ENCODE measurements at regions not wholly inside any gene's neighbourhood (a gene's known extent, or its start where the extent isn't known, plus 50 kb on each side); places are given as distances from the start of the nearest gene placed in this dataset.

- WGBS (ENCODE audit: missing lambda C conversion rate): 11% methylated on average over 2 of the region's 2 CpGs
- Histone ChIP-seq H3K9me3 (no peaks in the 10 kb centered on the region), H3K4me3 (no peak overlapping the region), H3K4me2 (no peak overlapping the region), H3K4me1 (no peaks in the 10 kb centered on the region), H3K27ac (no peak overlapping the region)
- POLR2A ChIA-PET: no interaction called here
- FAIRE-seq: no peak
- no peak for DNase-seq (ENCODE audit: low read depth in 1 of 2, low spot score in 1 of 2)
- no peak for ATAC-seq
- no peak for TF ChIP-seq HMGXB4 (CRISPR knock-in tag; IDR thresholded peaks at IDR 0.05; ENCODE audit: borderline replicate concordance)
- TF ChIP-seq EHMT2 (IDR thresholded peaks at IDR 0.05; ENCODE audit: low read depth): no peak
- TF ChIP-seq PHF8 (IDR thresholded peaks at IDR 0.05; ENCODE audit: borderline replicate concordance, low read depth): no peak
- CTCF ChIA-PET: no interaction called here
Measured at GRCh38 chr9:118163751-118164150, 459.5 kb downstream of the TLR4 start.

GRCh38 chr9:118165451-118165850 is 461.2 kb downstream of the TLR4 start:
- ChIA-PET POLR2A (no interaction called here), CTCF (no interaction called here)
- Histone ChIP-seq H3K4me2 (no peak overlapping the region), H3K4me3 (no peak overlapping the region), H3K27ac (no peak overlapping the region), H3K4me1 (peaks cover 3% of the 10 kb centered on the region; the same call in 1 of the 3 replicates), H3K9me3 (no peaks in the 10 kb centered on the region)
- DNase-seq (ENCODE audit: low read depth in 1 of 2, low spot score in 1 of 2): no peak
- 7% methylated on average over 1 of the region's 1 CpG for WGBS (ENCODE audit: missing lambda C conversion rate)
- no peak for FAIRE-seq
- ATAC-seq: no peak
- TF ChIP-seq ZSCAN20 (CRISPR knock-in tag; IDR thresholded peaks at IDR 0.05) (no peak), ZNF302 (CRISPR knock-in tag; IDR thresholded peaks at IDR 0.05) (no peak), SREBF2 (IDR thresholded peaks at IDR 0.05) (no peak), EHF (CRISPR knock-in tag; IDR thresholded peaks at IDR 0.05) (no peak), FOSL2 (IDR thresholded peaks at IDR 0.05) (no peak), FOSL2 (CRISPR knock-in tag; IDR thresholded peaks at IDR 0.05) (no peak), USF2 (IDR thresholded peaks at IDR 0.05) (no peak), HOXB5 (CRISPR knock-in tag; IDR thresholded peaks at IDR 0.05) (no peak), TFCP2L1 (CRISPR knock-in tag; IDR thresholded peaks at IDR 0.05) (no peak), POLR2A (IDR thresholded peaks at IDR 0.05; ENCODE audit: low read length) (no peak), ZFP36 (IDR thresholded peaks at IDR 0.05; ENCODE audit: borderline replicate concordance, partially characterized antibody) (no peak), REST (IDR thresholded peaks at IDR 0.05) (no peak), NPAS2 (CRISPR knock-in tag; IDR thresholded peaks at IDR 0.05; ENCODE audit: borderline replicate concordance) (no peak), KDM1A (IDR thresholded peaks at IDR 0.05; ENCODE audit: low read depth) (no peak), GATA3 (IDR thresholded peaks at IDR 0.05; ENCODE audit: borderline replicate concordance) (no peak), ESRRA (IDR thresholded peaks at IDR 0.05; ENCODE audit: borderline replicate concordance, low read length) (no peak)

All from A549 (cell line).